OCI-LY1 (cell line): ENCODE measurements at regions not wholly inside any gene's neighbourhood (a gene's known extent, or its start where the extent isn't known, plus 50 kb on each side); places are given as distances from the start of the nearest gene placed in this dataset.
"Not testable (repeated sequence)": the region's sequence is repeated elsewhere in the genome, so short reads cannot be mapped to it uniquely, and the experiment has no call there.

ENCODE experiments used
- CTCF ChIP-seq: fragments of 200-600 bp; sonication (generic), shearing (Covaris generic); IDR thresholded peaks from 2 replicates; pipeline ENCODE4 v1.5.1; 2017; ENCODE audit warnings: mild to moderate bottlenecking, antibody characterized with exemption, low read length, moderate library complexity, mixed read lengths
- EZH2 ChIP-seq: fragments of 200-600 bp; sonication (generic), shearing (Covaris generic); IDR thresholded peaks from 2 replicates; pipeline ENCODE4 v1.8.0; 2017; ENCODE audit warnings: borderline replicate concordance, mixed run types, mild to moderate bottlenecking, antibody characterized with exemption, low read length, moderate library complexity, mixed read lengths

GRCh38 chr16:51977506-51977905, 569.4 kb downstream of the TOX3 start:
- TF ChIP-seq CTCF, EZH2: not testable (repeated sequence)
